RWPE2 (cell line): ENCODE measurements at regions not wholly inside any gene's neighbourhood (a gene's known extent, or its start where the extent isn't known, plus 50 kb on each side); places are given as distances from the start of the nearest gene placed in this dataset.

Experiments
- ATAC-seq: fragments of 200-7000 bp; cut with Tn5 transposase; 3 replicates; pipeline ENCODE4 v1.9.1; 2021; ENCODE audit warnings: low read depth
- DNase-seq: peaks from one replicate; pipeline ENCODE4 v3.0.0-alpha.2; 2020; ENCODE audit warnings: low spot score
- H3K27ac ChIP-seq: fragments of 450-650 bp; 2 replicates; pipeline ENCODE4 v1.5.1; 2017; ENCODE audit warnings: mild to moderate bottlenecking; ENCODE audit not compliant: poor library complexity, severe bottlenecking
- H3K27me3 ChIP-seq: fragments of 250-450 bp; sonication (Bioruptor Pico); 2 replicates; pipeline ENCODE4 v1.5.1; 2021; ENCODE audit warnings: mild to moderate bottlenecking, moderate library complexity; ENCODE audit not compliant: insufficient read depth, poor library complexity, severe bottlenecking
- H3K36me3 ChIP-seq: fragments of 250-450 bp; sonication (Bioruptor Pico); 2 replicates; pipeline ENCODE4 v1.5.1; 2020; ENCODE audit warnings: low read depth, mild to moderate bottlenecking, moderate library complexity
- H3K4me1 ChIP-seq: fragments of 250-450 bp; sonication (Bioruptor Pico); 2 replicates; pipeline ENCODE4 v1.5.1; 2021; ENCODE audit warnings: mild to moderate bottlenecking, moderate library complexity; ENCODE audit not compliant: insufficient read depth, poor library complexity, severe bottlenecking
- H3K4me3 ChIP-seq: fragments of 250-450 bp; sonication (Bioruptor Pico); 2 replicates; pipeline ENCODE4 v1.5.1; 2021; ENCODE audit warnings: mild to moderate bottlenecking, moderate library complexity; ENCODE audit not compliant: severe bottlenecking
- H3K9me3 ChIP-seq: fragments of 250-450 bp; sonication (Bioruptor Pico); 2 replicates; pipeline ENCODE4 v1.5.1; 2021; ENCODE audit warnings: mild to moderate bottlenecking, moderate library complexity; ENCODE audit not compliant: severe bottlenecking
- CTCF ChIP-seq: fragments of 450-650 bp; IDR thresholded peaks from one replicate; pipeline ENCODE4 v1.5.1; 2017; ENCODE audit warnings: mild to moderate bottlenecking, moderate library complexity; ENCODE audit not compliant: poor library complexity, severe bottlenecking

GRCh38 chrX:122582975-122583305 is 601.1 kb upstream of the GRIA3 start:
- Histone ChIP-seq H3K27me3 (no peaks in the 10 kb centered on the region), H3K27ac (peak overlapping the region; percentile 69), H3K36me3 (no peaks in the 10 kb centered on the region), H3K9me3 (no peaks in the 10 kb centered on the region), H3K4me3 (no peak overlapping the region), H3K4me1 (peaks cover 7% of the 10 kb centered on the region)
- DNase-seq (no peak), ATAC-seq (no peak)
- TF ChIP-seq CTCF: no peak

GRCh38 chrX:122583551-122583950 is 600.5 kb upstream of the GRIA3 start:
- TF ChIP-seq CTCF: no peak

GRCh38 chrX:122584981-122585380 is 599.1 kb upstream of the GRIA3 start:
- TF ChIP-seq CTCF: no peak
- DNase-seq (no peak), ATAC-seq (no peak)
- no peaks in the 10 kb centered on the region for H3K36me3 ChIP-seq
- H3K27me3 ChIP-seq: no peaks in the 10 kb centered on the region
- peaks cover 7% of the 10 kb centered on the region for H3K4me1 ChIP-seq
- no peak overlapping the region for H3K4me3 ChIP-seq
- H3K9me3 ChIP-seq: no peaks in the 10 kb centered on the region
- H3K27ac ChIP-seq: no peak overlapping the region

More at GRCh38 chrX:122583551-122583950, 600.5 kb upstream of the GRIA3 start:
- Histone ChIP-seq H3K36me3 (no peaks in the 10 kb centered on the region), H3K27me3 (no peaks in the 10 kb centered on the region), H3K9me3 (no peaks in the 10 kb centered on the region), H3K27ac (peak overlapping the region; percentile 69), H3K4me3 (no peak overlapping the region), H3K4me1 (peaks cover 7% of the 10 kb centered on the region)
- no peak for DNase-seq
- 0 out of 3 replicates have a peak, but pooled peaks have one; percentile 26 for ATAC-seq

- Histone ChIP-seq H3K9me3 (no peaks in the 10 kb centered on the region), H3K27ac (no peak overlapping the region), H3K27me3 (no peaks in the 10 kb centered on the region), H3K36me3 (no peaks in the 10 kb centered on the region), H3K4me3 (no peak overlapping the region), H3K4me1 (peaks cover 7% of the 10 kb centered on the region)
- no peak for TF ChIP-seq CTCF
- DNase-seq (no peak), ATAC-seq (no peak)
These were observed 597.2 kb upstream of the GRIA3 start for GRCh38 chrX:122586831-122587230.

- ATAC-seq (no peak), DNase-seq (no peak)
- Histone ChIP-seq H3K36me3 (no peaks in the 10 kb centered on the region), H3K4me1 (no peaks in the 10 kb centered on the region), H3K4me3 (no peak overlapping the region), H3K9me3 (no peaks in the 10 kb centered on the region), H3K27ac (no peak overlapping the region), H3K27me3 (no peaks in the 10 kb centered on the region)
- TF ChIP-seq CTCF: no peak
These were observed 592.5 kb upstream of the GRIA3 start for GRCh38 chrX:122591546-122591945.
